ENCODE measurements at regions not wholly inside any gene's neighbourhood (a gene's known extent, or its start where the extent isn't known, plus 50 kb on each side); places are given as distances from the start of the nearest gene placed in this dataset.
A peak's percentile ranks its signal among the peaks of the same experiment; 100 is the strongest.

DNA sequence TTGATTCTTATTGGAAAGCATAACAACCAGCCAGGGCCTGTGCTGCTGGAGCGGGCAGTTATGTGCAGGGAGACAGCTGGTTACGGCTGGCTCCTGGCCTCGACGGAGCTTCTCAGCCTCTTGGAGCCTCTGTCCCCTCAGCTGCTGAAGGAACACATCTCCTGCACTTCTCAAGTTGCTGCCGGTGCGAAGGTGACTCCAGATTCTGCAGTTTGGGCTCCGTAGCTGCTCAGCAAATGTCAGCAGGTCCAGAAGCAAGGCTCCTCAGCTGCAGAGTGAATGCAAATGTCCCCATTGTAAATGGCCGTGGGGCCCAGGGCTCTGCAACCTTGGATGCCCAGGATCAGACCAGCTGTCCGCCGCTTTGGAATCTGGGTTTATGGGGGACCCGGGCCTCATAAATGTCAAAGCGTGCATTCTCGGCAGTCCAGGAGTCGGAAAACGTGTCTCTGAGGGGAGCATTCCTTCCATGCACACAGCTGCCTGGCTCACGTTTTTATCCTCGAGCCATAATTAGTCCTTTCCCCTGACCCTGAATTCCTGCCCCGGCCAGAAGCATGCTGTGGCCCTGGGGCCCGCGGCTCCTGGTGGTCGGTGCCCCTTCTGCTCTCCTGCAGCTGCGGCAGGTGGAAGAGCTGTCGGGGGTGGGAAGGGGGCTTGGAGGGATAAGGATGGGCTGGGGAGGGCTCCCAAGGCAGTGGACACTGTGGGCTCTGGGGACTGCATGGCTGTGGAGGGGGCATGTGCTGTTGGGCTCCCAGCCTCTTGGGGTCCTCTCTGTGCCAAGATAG lies 106.0 kb downstream of the KIF26A start:
- intact Hi-C loops (cut with DNase I; ENCODE audit: low total_unique reads), result no loop called here
- H3K4me3 ChIP-seq, result no peak overlapping the region
- peak in 1 of 2 donors; percentile 5 for DNase-seq
- peaks cover 0 to 39% (median 27%) of the 10 kb centered on the region in 3 donors for H3K9me3 ChIP-seq
- H3K27ac ChIP-seq, result no peak overlapping the region
- no peaks in the 10 kb centered on the region for H3K4me1 ChIP-seq
- H3K27me3 ChIP-seq, result peaks cover 0 to 29% of the 10 kb centered on the region in 2 donors
- H3K36me3 ChIP-seq, result no peaks in the 10 kb centered on the region
- TF ChIP-seq, protein P1, sequence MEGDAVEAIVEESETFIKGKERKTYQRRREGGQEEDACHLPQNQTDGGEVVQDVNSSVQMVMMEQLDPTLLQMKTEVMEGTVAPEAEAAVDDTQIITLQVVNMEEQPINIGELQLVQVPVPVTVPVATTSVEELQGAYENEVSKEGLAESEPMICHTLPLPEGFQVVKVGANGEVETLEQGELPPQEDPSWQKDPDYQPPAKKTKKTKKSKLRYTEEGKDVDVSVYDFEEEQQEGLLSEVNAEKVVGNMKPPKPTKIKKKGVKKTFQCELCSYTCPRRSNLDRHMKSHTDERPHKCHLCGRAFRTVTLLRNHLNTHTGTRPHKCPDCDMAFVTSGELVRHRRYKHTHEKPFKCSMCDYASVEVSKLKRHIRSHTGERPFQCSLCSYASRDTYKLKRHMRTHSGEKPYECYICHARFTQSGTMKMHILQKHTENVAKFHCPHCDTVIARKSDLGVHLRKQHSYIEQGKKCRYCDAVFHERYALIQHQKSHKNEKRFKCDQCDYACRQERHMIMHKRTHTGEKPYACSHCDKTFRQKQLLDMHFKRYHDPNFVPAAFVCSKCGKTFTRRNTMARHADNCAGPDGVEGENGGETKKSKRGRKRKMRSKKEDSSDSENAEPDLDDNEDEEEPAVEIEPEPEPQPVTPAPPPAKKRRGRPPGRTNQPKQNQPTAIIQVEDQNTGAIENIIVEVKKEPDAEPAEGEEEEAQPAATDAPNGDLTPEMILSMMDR (IDR thresholded peaks at IDR 0.05), result no peak

DNA sequence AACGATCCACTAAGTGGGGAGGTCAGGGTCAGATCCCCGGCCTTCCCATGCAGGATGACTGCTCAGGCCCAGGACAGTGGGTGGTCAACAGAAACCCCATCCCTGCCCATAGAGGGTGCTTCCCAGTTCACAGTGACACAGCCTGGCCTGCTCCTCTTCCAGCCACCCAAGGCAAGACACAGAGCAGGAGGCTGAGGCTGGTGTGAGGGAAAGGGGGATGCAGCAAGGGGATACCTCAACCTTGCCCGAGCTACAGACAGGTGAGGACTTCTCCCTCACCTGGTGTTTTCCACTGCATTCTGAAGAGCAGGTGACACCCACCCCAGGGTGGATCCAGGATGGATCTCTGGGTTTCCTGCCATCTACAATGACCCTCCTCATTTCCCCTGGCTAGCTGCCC lies 106.7 kb downstream of the KIF26A start:
- H3K4me3 ChIP-seq, result no peak overlapping the region
- peaks cover 0 to 39% (median 27%) of the 10 kb centered on the region in 3 donors for H3K9me3 ChIP-seq
- TF ChIP-seq, protein P1 (IDR thresholded peaks at IDR 0.05), result no peak
- no peaks in the 10 kb centered on the region for H3K36me3 ChIP-seq
- DNase-seq, result peak; percentile 4 to 37
- H3K27me3 ChIP-seq, result peaks cover 0 to 23% of the 10 kb centered on the region in 2 donors
- H3K4me1 ChIP-seq, result no peaks in the 10 kb centered on the region
- intact Hi-C loops (cut with DNase I; ENCODE audit: low total_unique reads), result no loop called here
- H3K27ac ChIP-seq, result no peak overlapping the region

DNA sequence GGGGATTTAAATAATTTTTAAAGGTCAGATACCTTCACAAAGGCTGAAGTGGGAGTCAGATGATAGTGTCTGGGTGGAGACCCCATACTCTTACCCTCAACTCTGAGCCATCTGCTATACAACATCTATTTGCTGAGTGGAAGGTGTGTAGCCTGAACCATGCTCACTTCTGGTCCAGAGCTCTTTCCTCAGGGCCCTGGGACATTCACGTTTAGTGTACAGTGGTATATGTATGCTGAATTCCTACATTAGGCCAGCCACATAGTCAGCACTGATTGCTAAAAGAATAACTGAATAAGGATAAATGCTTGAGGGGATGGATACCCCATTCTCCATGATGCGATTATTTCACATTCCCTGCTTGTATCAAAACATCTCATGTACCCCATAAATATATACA lies 107.3 kb downstream of the KIF26A start:
- Histone ChIP-seq H3K9me3 (peaks cover 0 to 39% (median 27%) of the 10 kb centered on the region in 3 donors), H3K4me1 (no peaks in the 10 kb centered on the region), H3K27ac (no peak overlapping the region), H3K4me3 (no peak overlapping the region), H3K27me3 (peaks cover 0 to 20% of the 10 kb centered on the region in 2 donors), H3K36me3 (no peaks in the 10 kb centered on the region)
- DNase-seq, result no peak
- intact Hi-C loops (cut with DNase I; ENCODE audit: low total_unique reads), result no loop called here
- TF ChIP-seq, protein P1 (IDR thresholded peaks at IDR 0.05), result no peak

DNA sequence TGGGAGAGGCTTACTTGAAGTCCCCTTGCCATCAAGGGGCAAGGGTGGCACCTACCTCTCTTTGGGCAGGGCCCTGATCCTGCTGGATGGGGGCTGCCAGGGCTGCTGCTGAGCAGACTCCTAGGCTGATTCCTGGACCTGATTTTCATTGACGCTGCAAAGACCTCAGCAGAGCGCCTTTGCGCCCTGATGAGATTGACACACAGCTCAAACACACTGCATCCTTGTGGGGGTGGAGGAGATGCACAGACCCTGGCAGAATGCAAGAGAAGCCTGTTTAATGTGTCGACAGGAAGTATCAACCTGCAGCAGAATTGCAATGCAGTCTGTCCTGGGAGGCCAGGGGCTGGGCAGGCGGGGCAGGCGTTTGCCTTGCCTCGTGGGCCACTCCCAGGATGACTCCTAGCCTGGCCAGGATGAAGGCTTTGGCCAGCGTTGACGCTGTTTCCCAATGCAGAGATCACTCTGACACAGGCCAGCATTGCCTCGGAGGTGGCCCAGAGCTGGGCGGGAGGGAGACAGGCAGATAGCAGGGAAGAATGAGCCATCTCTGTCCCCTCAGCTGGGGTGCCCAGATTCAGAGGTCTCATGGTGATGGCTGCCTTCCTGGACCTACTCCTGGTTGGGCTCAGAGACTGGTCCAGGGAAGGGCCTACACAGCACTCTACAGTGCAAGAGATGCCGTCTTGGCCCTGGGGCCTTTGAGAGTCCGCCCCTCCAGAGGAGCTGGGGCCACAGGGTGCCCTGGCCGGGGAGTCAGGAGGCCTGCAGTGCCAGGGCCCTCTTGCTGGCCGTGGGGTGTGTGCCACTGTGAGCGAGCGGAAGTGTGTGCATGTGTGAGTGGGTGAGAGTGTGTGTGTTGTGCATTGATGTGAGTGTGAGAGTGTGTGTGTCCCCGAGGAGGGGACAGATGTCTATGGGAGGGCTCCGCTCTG lies 108.3 kb downstream of the KIF26A start:
- TF ChIP-seq, protein P1 (IDR thresholded peaks at IDR 0.05), result no peak
- intact Hi-C loops (cut with DNase I; ENCODE audit: low total_unique reads), result no loop called here

GRCh38 chr14:104247336-104248202 lies 109.2 kb downstream of the KIF26A start:
- no peak overlapping the region for H3K4me3 ChIP-seq
- H3K27ac ChIP-seq, result no peak overlapping the region
- H3K9me3 ChIP-seq, result peaks cover 0 to 39% (median 27%) of the 10 kb centered on the region in 3 donors
- TF ChIP-seq, protein P1 (IDR thresholded peaks at IDR 0.05), result no peak
- H3K4me1 ChIP-seq, result no peaks in the 10 kb centered on the region
- H3K36me3 ChIP-seq, result no peaks in the 10 kb centered on the region
- intact Hi-C loops (cut with DNase I; ENCODE audit: low total_unique reads), result no loop called here
- peaks cover 0 to 20% of the 10 kb centered on the region in 2 donors for H3K27me3 ChIP-seq
- peak; percentile 13 to 50 for DNase-seq

More for the DNA sequence above, 108.3 kb downstream of the KIF26A start:
- Histone ChIP-seq H3K9me3 (peaks cover 0 to 39% (median 27%) of the 10 kb centered on the region in 3 donors), H3K4me1 (no peaks in the 10 kb centered on the region), H3K36me3 (no peaks in the 10 kb centered on the region), H3K27ac (no peak overlapping the region), H3K27me3 (peaks cover 0 to 20% of the 10 kb centered on the region in 2 donors), H3K4me3 (no peak overlapping the region)
- peak; percentile 5 to 51 for DNase-seq

All from tibial artery (tissue), 4 donors.